ENCODE measurements at regions not wholly inside any gene's neighbourhood (a gene's known extent, or its start where the extent isn't known, plus 50 kb on each side); places are given as distances from the start of the nearest gene placed in this dataset.

DNA sequence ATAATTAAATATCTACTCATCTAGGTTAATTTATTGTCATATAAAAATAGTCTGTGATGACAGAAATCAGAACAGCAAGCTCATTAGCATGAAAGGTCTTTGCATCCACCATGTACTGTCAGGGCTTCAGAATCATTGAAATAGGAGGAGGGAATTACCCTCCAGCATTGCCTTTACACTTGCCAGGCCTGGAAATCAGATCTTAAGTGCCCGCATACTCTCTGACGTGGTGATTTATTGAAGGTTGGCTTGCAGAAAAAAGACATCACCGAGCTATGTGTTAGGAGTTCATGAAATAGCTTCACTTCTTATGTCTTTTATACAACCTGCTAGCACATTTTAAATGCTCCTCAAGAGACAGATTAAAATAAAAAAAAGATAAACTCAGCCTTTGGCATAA, 661.7 kb upstream of the SLITRK1 start:
- Mint-ChIP-seq H3K27ac (no peak overlapping the region), H3K36me3 (ENCODE audit: low read depth) (no peaks in the 10 kb centered on the region)

GRCh38 chr13:84542348-84542747, 660.1 kb upstream of the SLITRK1 start:
- no peak overlapping the region for H3K27ac Mint-ChIP-seq
- H3K4me1 Mint-ChIP-seq (ENCODE audit: low read depth) = no peaks in the 10 kb centered on the region
- H3K36me3 Mint-ChIP-seq (ENCODE audit: low read depth) = no peaks in the 10 kb centered on the region
- no peak for DNase-seq (ENCODE audit: low spot score)
- peaks cover 8% of the 10 kb centered on the region for H3K9me3 Mint-ChIP-seq
- H3K4me3 Mint-ChIP-seq = no peak overlapping the region
- H3K27me3 Mint-ChIP-seq (ENCODE audit: low read depth) = no peaks in the 10 kb centered on the region

More for the DNA sequence above, 661.7 kb upstream of the SLITRK1 start:
- Mint-ChIP-seq H3K9me3 (peaks cover 8% of the 10 kb centered on the region), H3K27me3 (ENCODE audit: low read depth) (no peaks in the 10 kb centered on the region), H3K4me1 (ENCODE audit: low read depth) (no peaks in the 10 kb centered on the region), H3K4me3 (no peak overlapping the region)
- no peak for DNase-seq (ENCODE audit: low spot score)

GRCh38 chr13:84536906-84537305, 654.6 kb upstream of the SLITRK1 start:
- no peaks in the 10 kb centered on the region for H3K4me1 Mint-ChIP-seq (ENCODE audit: low read depth)
- no peaks in the 10 kb centered on the region for H3K27me3 Mint-ChIP-seq (ENCODE audit: low read depth)
- peaks cover 7% of the 10 kb centered on the region for H3K9me3 Mint-ChIP-seq
- DNase-seq (ENCODE audit: low spot score) = no peak
- no peaks in the 10 kb centered on the region for H3K36me3 Mint-ChIP-seq (ENCODE audit: low read depth)
- no peak overlapping the region for H3K27ac Mint-ChIP-seq
- H3K4me3 Mint-ChIP-seq = no peak overlapping the region

DNA sequence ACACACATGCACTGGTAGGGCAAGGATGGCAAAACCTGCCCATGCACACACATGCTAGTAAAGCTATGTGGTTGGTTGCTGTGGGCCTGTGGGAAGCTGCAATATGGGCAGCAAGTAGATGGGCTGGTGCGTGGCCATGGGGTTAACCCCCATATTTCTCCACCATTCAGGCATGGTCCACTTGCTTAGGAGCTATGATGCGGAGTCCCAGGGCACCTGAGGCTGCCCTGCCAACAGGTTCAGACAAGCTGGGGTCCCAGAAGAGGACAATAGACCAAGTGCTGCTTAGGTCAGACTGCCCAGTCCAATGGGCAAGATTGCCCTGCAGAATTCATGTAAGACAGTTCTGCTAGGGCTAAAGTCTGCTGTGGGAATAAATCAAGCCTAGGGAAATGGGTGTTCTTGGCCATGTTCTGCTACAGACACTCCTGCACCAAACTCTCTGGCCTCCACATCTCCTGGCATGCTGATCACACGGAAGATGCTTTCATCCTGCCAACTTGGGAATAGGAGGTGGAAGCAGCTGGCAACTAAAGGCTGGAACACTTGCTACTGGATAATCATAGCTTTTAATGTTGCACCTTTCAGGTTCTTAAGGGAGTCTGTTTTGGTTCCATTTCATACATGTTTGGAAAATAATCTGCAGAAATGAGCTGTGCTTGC, 646.3 kb upstream of the SLITRK1 start:
- H3K27ac Mint-ChIP-seq = no peak overlapping the region
- no peak overlapping the region for H3K4me3 Mint-ChIP-seq
- H3K36me3 Mint-ChIP-seq (ENCODE audit: low read depth) = no peaks in the 10 kb centered on the region
- no peaks in the 10 kb centered on the region for H3K27me3 Mint-ChIP-seq (ENCODE audit: low read depth)
- H3K9me3 Mint-ChIP-seq = peaks cover 6% of the 10 kb centered on the region
- no peaks in the 10 kb centered on the region for H3K4me1 Mint-ChIP-seq (ENCODE audit: low read depth)
- no peak for DNase-seq (ENCODE audit: low spot score)

DNA sequence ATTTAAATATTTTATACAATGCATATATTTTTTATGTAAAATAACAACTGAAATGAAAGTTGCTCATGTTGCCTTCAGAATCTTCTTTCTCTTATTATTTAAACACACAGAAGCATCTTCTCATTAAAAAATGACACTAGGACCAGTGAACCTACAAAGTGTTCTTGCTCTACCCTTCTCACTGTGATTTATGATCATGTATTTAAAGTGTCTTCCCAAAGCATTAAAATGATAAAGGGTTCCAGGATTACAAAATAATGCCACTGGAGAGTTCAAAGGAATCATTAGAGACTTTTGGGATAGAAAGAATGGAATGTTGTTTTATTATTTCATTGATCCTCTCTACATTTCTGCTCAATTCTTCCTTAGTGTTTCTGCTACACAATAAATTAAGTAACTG, 643.6 kb upstream of the SLITRK1 start:
- no peaks in the 10 kb centered on the region for H3K27me3 Mint-ChIP-seq (ENCODE audit: low read depth)
- H3K36me3 Mint-ChIP-seq (ENCODE audit: low read depth) = no peaks in the 10 kb centered on the region
- DNase-seq (ENCODE audit: low spot score) = no peak
- no peak overlapping the region for H3K27ac Mint-ChIP-seq
- H3K9me3 Mint-ChIP-seq = peaks cover 9% of the 10 kb centered on the region
- H3K4me3 Mint-ChIP-seq = no peak overlapping the region
- H3K4me1 Mint-ChIP-seq (ENCODE audit: low read depth) = no peaks in the 10 kb centered on the region

GRCh38 chr13:84524586-84524985, 642.3 kb upstream of the SLITRK1 start:
- H3K27me3 Mint-ChIP-seq (ENCODE audit: low read depth) = no peaks in the 10 kb centered on the region
- H3K4me1 Mint-ChIP-seq (ENCODE audit: low read depth) = no peaks in the 10 kb centered on the region
- no peak overlapping the region for H3K27ac Mint-ChIP-seq

DNA sequence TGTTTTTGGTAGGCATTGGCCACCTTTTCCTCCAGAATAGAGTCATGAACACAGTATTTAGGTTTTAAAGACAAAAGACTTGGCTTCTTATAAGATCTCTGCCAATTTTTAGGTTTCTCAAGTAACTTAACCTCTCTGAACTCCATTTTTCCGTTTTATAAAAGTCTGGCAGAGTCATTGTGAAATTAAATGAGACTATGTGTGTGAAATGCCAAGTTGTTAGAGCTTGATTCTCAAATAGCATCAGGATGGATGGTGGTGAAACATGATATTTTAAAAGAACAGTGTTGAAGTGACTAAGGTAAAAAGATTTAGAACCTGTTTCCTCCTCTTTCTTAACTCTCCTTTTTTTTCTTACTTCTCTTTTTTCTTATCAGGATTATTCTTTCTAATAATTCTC, 617.7 kb upstream of the SLITRK1 start:
- no peaks in the 10 kb centered on the region for H3K27me3 Mint-ChIP-seq (ENCODE audit: low read depth)

More at GRCh38 chr13:84524586-84524985, 642.3 kb upstream of the SLITRK1 start:
- peaks cover 11% of the 10 kb centered on the region for H3K9me3 Mint-ChIP-seq
- no peak overlapping the region for H3K4me3 Mint-ChIP-seq
- DNase-seq (ENCODE audit: low spot score) = no peak
- no peaks in the 10 kb centered on the region for H3K36me3 Mint-ChIP-seq (ENCODE audit: low read depth)

GRCh38 chr13:84497613-84498012, 615.3 kb upstream of the SLITRK1 start:
- no peaks in the 10 kb centered on the region for H3K4me1 Mint-ChIP-seq (ENCODE audit: low read depth)
- no peaks in the 10 kb centered on the region for H3K27me3 Mint-ChIP-seq (ENCODE audit: low read depth)
- no peak overlapping the region for H3K27ac Mint-ChIP-seq
- H3K36me3 Mint-ChIP-seq (ENCODE audit: low read depth) = no peaks in the 10 kb centered on the region
- DNase-seq (ENCODE audit: low spot score) = no peak
- no peak overlapping the region for H3K4me3 Mint-ChIP-seq
- peaks cover 9% of the 10 kb centered on the region for H3K9me3 Mint-ChIP-seq

More for the DNA sequence above, 617.7 kb upstream of the SLITRK1 start:
- Mint-ChIP-seq H3K9me3 (peaks cover 9% of the 10 kb centered on the region), H3K27ac (no peak overlapping the region), H3K4me3 (no peak overlapping the region), H3K4me1 (ENCODE audit: low read depth) (no peaks in the 10 kb centered on the region), H3K36me3 (ENCODE audit: low read depth) (no peaks in the 10 kb centered on the region)
- DNase-seq (ENCODE audit: low spot score) = no peak

GRCh38 chr13:84491952-84492351, 609.7 kb upstream of the SLITRK1 start:
- Mint-ChIP-seq H3K27me3 (ENCODE audit: low read depth) (no peaks in the 10 kb centered on the region), H3K36me3 (ENCODE audit: low read depth) (no peaks in the 10 kb centered on the region), H3K9me3 (peaks cover 4% of the 10 kb centered on the region), H3K4me3 (no peak overlapping the region), H3K4me1 (ENCODE audit: low read depth) (no peaks in the 10 kb centered on the region), H3K27ac (no peak overlapping the region)
- no peak for DNase-seq (ENCODE audit: low spot score)

DNA sequence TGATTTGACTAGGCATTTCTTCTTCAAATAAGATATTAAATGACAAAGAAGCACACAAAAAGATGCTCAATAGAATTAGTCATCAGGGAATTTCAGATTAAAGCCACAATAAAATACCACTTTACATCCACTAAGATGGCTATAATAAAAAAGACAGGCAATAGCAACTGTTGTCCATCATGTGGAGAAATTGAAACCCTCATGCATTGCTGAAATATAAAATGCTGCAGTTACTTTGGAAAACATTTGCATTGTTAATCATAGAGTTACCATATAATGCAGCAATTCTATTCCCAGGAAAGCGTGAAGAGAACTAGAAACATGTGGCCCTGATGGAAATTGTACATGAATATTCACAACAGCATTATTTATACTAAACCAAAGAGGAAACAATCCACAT, 605.5 kb upstream of the SLITRK1 start:
- Mint-ChIP-seq H3K4me3 (no peak overlapping the region), H3K27ac (no peak overlapping the region), H3K9me3 (peaks cover 10% of the 10 kb centered on the region), H3K4me1 (ENCODE audit: low read depth) (no peaks in the 10 kb centered on the region), H3K36me3 (ENCODE audit: low read depth) (no peaks in the 10 kb centered on the region), H3K27me3 (ENCODE audit: low read depth) (no peaks in the 10 kb centered on the region)
- DNase-seq (ENCODE audit: low spot score) = no peak

DNA sequence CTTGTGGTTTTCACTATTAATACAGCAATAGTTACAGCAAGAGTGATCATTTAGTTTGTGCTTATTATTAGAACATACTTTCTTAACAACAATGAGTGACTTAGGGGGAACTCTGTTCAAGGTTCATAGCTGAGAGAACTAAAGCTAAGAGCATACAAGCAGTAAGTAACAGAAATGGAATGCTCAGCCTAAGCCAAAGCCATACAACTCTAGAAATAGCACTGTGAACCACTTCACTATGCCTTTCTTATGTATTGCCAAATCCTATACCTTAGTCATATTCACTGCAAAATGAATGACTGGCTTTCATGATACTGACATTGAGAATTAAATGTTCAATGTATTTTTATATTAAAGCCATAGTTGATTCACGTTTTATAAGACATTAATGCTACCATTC, 599.7 kb upstream of the SLITRK1 start:
- no peak for DNase-seq (ENCODE audit: low spot score)
- Mint-ChIP-seq H3K27ac (no peak overlapping the region), H3K27me3 (ENCODE audit: low read depth) (no peaks in the 10 kb centered on the region), H3K9me3 (peaks cover 6% of the 10 kb centered on the region), H3K4me3 (no peak overlapping the region), H3K36me3 (ENCODE audit: low read depth) (no peaks in the 10 kb centered on the region), H3K4me1 (ENCODE audit: low read depth) (no peaks in the 10 kb centered on the region)

DNA sequence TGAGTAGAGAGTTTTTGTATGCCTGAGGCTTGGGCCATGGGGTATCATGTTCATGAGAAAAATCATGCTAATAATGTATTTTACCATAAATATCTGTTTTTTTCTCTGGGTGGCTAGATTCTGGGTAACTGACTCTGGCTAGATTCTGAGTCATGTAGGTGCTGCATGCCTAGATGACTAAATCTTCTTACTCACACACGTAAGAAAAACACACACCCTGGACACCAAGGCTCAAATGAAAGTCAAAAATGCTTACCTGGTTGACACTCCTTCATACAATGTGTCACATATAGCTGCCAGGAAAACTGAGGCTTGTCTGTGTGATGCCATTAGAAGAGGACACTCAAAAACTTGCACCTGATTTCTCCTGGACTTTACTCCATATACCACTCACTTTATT, 597.4 kb upstream of the SLITRK1 start:
- H3K4me3 Mint-ChIP-seq = no peak overlapping the region
- no peaks in the 10 kb centered on the region for H3K36me3 Mint-ChIP-seq (ENCODE audit: low read depth)
- DNase-seq (ENCODE audit: low spot score) = no peak
- no peaks in the 10 kb centered on the region for H3K4me1 Mint-ChIP-seq (ENCODE audit: low read depth)
- no peak overlapping the region for H3K27ac Mint-ChIP-seq
- no peaks in the 10 kb centered on the region for H3K27me3 Mint-ChIP-seq (ENCODE audit: low read depth)
- peaks cover 7% of the 10 kb centered on the region for H3K9me3 Mint-ChIP-seq

GRCh38 chr13:84470528-84470927, 588.3 kb upstream of the SLITRK1 start:
- no peak for DNase-seq (ENCODE audit: low spot score)
- Mint-ChIP-seq H3K27ac (no peak overlapping the region), H3K36me3 (ENCODE audit: low read depth) (no peaks in the 10 kb centered on the region), H3K9me3 (peaks cover 5% of the 10 kb centered on the region), H3K4me1 (ENCODE audit: low read depth) (no peaks in the 10 kb centered on the region), H3K4me3 (no peak overlapping the region), H3K27me3 (ENCODE audit: low read depth) (no peaks in the 10 kb centered on the region)

DNA sequence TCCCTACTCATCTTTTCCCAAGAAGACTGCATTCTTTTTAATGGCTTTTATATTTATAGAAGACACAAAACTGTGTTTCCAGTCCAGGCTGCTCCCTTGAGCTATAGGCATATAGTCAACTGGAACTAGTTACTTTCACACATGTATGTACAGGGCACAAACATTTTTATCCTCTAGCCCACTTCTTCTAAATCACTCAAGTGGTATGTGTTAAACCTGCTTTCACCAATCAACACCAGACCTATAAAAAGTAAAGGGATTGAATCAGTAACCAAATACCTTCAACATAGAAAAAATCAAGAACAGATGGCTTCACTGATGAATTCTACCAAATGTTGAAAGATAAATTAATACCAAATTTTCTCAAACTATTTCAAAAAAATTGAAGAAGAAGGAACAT, 584.2 kb upstream of the SLITRK1 start:
- no peak overlapping the region for H3K4me3 Mint-ChIP-seq
- no peak overlapping the region for H3K27ac Mint-ChIP-seq
- H3K36me3 Mint-ChIP-seq (ENCODE audit: low read depth) = no peaks in the 10 kb centered on the region
- H3K9me3 Mint-ChIP-seq = peaks cover 12% of the 10 kb centered on the region
- H3K4me1 Mint-ChIP-seq (ENCODE audit: low read depth) = no peaks in the 10 kb centered on the region
- no peaks in the 10 kb centered on the region for H3K27me3 Mint-ChIP-seq (ENCODE audit: low read depth)
- DNase-seq (ENCODE audit: low spot score) = no peak

DNA sequence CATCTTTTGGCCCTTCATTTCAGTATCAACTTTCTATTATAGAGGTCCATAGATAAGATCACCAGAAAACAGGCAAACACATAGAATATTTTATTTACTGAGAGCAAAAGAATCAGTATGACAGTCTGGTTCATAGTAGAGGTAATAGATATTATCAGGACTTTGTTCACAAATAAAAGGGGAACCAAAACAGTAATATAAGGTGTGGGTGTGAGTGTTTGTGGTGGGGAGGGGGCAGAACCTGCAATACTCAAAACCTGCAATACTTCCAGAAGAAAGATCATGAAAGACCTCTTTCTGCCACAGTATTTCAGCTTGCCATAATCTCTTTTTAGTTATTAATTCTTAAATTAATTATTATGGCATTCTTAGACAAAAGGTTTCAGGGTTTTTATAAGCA, 578.7 kb upstream of the SLITRK1 start:
- no peak for DNase-seq (ENCODE audit: low spot score)
- Mint-ChIP-seq H3K4me1 (ENCODE audit: low read depth) (no peaks in the 10 kb centered on the region), H3K9me3 (peaks cover 12% of the 10 kb centered on the region), H3K27ac (no peak overlapping the region), H3K36me3 (ENCODE audit: low read depth) (no peaks in the 10 kb centered on the region), H3K27me3 (ENCODE audit: low read depth) (no peaks in the 10 kb centered on the region), H3K4me3 (no peak overlapping the region)
